Fibroblast of the conjunctiva (primary cell): ENCODE measurements at regions not wholly inside any gene's neighbourhood (a gene's known extent, or its start where the extent isn't known, plus 50 kb on each side); places are given as distances from the start of the nearest gene placed in this dataset.
A peak's percentile ranks its signal among the peaks of the same experiment; 100 is the strongest.

Source experiments
- DNase-seq: peaks from one replicate; pipeline ENCODE4 v3.0.0-alpha.2; 2010; ENCODE audit warnings: low read depth

- DNase-seq: no peak
Observed at GRCh38 chr1:207971331-207972219, 60.6 kb upstream of the CD34 start.

GRCh38 chr1:207970329-207971233, 59.7 kb upstream of the CD34 start:
- DNase-seq: no peak

GRCh38 chr1:207969528-207969927, 58.6 kb upstream of the CD34 start:
- no peak for DNase-seq

- DNase-seq: no peak
Observed at GRCh38 chr1:207968521-207969009, 57.6 kb upstream of the CD34 start.

- no peak for DNase-seq
Observed at GRCh38 chr1:207967703-207968102, 56.8 kb upstream of the CD34 start.

GRCh38 chr1:207966521-207966920, 55.6 kb upstream of the CD34 start:
- DNase-seq: no peak

GRCh38 chr1:207965392-207966387, 54.8 kb upstream of the CD34 start:
- no peak for DNase-seq

GRCh38 chr1:207964195-207964966, 53.5 kb upstream of the CD34 start:
- no peak for DNase-seq

GRCh38 chr1:207963427-207964194, 52.7 kb upstream of the CD34 start:
- DNase-seq: peak; percentile 66

- DNase-seq: no peak
Observed at GRCh38 chr1:207962716-207963426, 51.9 kb upstream of the CD34 start.
